ENCODE measurements at regions not wholly inside any gene's neighbourhood (a gene's known extent, or its start where the extent isn't known, plus 50 kb on each side); places are given as distances from the start of the nearest gene placed in this dataset.

GRCh38 chr7:68006619-68007018, 1010.0 kb downstream of the TYW1 start:
- TF ChIP-seq ZNF24 (tag by site-specific recombination; IDR thresholded peaks at IDR 0.05), result no peak
- TF ChIP-seq REST (tag by site-specific recombination; IDR thresholded peaks at IDR 0.05), result no peak
- no peak for TF ChIP-seq ZNF114 (tag by site-specific recombination; IDR thresholded peaks at IDR 0.05)
- no peak for TF ChIP-seq CTCF (tag by site-specific recombination; IDR thresholded peaks at IDR 0.05)
- TF ChIP-seq ZNF311 (tag by site-specific recombination; IDR thresholded peaks at IDR 0.05; ENCODE audit: borderline replicate concordance), result no peak
- TF ChIP-seq ZBTB17 (tag by site-specific recombination; IDR thresholded peaks at IDR 0.05), result no peak

All from HEK293 (cell line).